Activated CD4-positive, alpha-beta T cell treated with anti-CD3 and anti-CD28 coated beads, Interleukin-2, amount 10 ng/mL, durations not matched to agents 7 days and 5 days (primary cell): ENCODE measurements at regions not wholly inside any gene's neighbourhood (a gene's known extent, or its start where the extent isn't known, plus 50 kb on each side); places are given as distances from the start of the nearest gene placed in this dataset.

ENCODE experiments used
- CTCF ChIA-PET: fragments of 350-600 bp; sonication (Branson Sonifier 250); formaldehyde crosslinking; loops from one replicate; lab custom pipeline; 2021; ENCODE audit warnings: antibody characterized with exemption; lab: Charles Lee
- POLR2A ChIA-PET: fragments of 350-600 bp; sonication (Branson Sonifier 250); formaldehyde crosslinking; loops from one replicate; lab custom pipeline; 2021; ENCODE audit warnings: antibody characterized with exemption; lab: Charles Lee
- DNase-seq: peaks from one replicate; pipeline ENCODE4 v3.0.0-alpha.2; 2020
- H3K27ac Mint-ChIP-seq: one replicate; pipeline ENCODE4 v1.8.0; 2021; ENCODE audit warnings: mild to moderate bottlenecking, moderate library complexity, mixed read lengths
- H3K27me3 Mint-ChIP-seq: one replicate; pipeline ENCODE4 v1.8.0; 2021; ENCODE audit warnings: mixed read lengths
- H3K36me3 Mint-ChIP-seq: one replicate; pipeline ENCODE4 v1.8.0; 2021; ENCODE audit warnings: low read depth, mixed read lengths
- H3K4me1 Mint-ChIP-seq: one replicate; pipeline ENCODE4 v1.8.0; 2021; ENCODE audit warnings: mixed read lengths
- H3K4me3 Mint-ChIP-seq: one replicate; pipeline ENCODE4 v1.8.0; 2021; ENCODE audit warnings: mild to moderate bottlenecking, moderate library complexity, mixed read lengths
- H3K9me3 Mint-ChIP-seq: one replicate; pipeline ENCODE4 v1.8.0; 2021; ENCODE audit warnings: mixed read lengths

DNA sequence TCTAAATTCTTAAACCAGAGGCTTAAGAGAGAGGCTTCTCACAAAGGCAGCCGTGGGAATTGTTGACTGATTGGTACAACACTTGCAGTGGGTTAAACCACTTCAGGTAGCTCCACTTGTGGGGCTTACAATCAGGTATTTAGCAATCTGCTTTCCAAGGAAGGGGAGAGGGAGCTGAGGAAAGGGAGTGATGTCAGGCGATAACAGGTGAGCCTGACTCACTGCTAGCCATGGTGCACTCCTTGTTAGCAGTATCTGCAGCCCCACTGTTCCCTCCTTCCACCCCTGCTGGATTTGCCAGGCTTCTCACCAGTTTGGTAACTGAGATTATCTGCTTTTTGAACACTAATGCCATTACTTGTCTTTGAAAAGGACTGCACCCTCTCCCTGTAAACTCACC lies 1056.7 kb upstream of the FANCL start:
- no peaks in the 10 kb centered on the region for H3K4me1 Mint-ChIP-seq
- ChIA-PET CTCF (no interaction called here), POLR2A (no interaction called here)
- no peak overlapping the region for H3K27ac Mint-ChIP-seq
- H3K27me3 Mint-ChIP-seq, result no peaks in the 10 kb centered on the region
- no peak overlapping the region for H3K4me3 Mint-ChIP-seq
- H3K36me3 Mint-ChIP-seq, result no peaks in the 10 kb centered on the region
- H3K9me3 Mint-ChIP-seq, result no peaks in the 10 kb centered on the region
- DNase-seq, result no peak

DNA sequence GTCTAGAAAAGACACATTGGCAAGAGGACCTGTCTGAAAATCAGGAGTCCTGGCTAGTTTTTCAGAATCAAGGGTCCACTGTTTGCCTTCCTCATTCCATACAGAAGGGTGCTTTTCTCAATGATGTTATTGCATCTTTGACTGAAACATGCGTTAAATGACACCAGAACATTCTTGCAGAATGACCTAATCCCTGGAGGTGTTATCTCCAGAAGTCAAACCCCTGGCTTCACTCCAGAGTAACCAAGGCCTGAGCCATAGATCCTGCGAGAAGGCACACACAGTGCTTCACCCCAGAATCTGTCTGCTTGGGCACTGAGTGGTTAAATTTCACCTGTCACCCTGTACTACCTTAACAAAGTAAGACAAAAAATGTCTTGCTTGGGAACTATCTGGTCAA lies 1055.2 kb upstream of the FANCL start:
- Mint-ChIP-seq H3K27ac (no peak overlapping the region), H3K9me3 (no peaks in the 10 kb centered on the region), H3K4me1 (no peaks in the 10 kb centered on the region), H3K27me3 (no peaks in the 10 kb centered on the region), H3K36me3 (no peaks in the 10 kb centered on the region), H3K4me3 (no peak overlapping the region)
- DNase-seq, result no peak
- ChIA-PET POLR2A (no interaction called here), CTCF (no interaction called here)

DNA sequence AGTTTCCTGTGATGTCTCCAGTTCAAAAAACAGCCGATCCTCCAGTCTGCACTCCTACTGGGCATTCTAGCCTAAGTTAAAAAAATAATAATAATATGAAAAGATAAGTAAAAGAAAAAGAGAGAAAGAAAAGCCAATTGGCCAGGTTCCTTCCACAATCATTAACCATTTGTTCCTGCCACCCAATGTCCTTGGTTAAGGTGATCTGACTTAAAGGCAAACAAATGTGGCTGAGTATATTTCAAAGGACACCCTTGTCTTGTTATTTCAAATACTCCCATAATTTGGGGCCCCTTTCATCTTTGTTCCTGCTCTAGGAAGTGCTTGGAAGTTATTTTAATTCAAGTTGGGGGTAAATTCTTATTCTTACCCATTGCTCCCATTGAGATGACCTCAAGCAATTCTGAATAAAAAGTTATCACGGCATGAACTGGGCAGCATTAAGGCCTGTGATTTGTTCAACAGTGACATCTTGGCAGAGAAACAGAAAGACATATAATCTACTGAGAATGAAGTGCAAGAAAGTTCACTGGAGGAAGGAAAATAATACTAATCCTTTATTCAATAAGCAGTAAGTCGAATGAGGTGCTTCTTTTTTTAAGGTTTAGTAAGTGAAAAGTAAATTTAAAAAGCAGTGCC lies 1054.5 kb upstream of the FANCL start:
- Mint-ChIP-seq H3K4me1 (no peaks in the 10 kb centered on the region), H3K9me3 (no peaks in the 10 kb centered on the region), H3K27me3 (no peaks in the 10 kb centered on the region), H3K36me3 (no peaks in the 10 kb centered on the region), H3K4me3 (no peak overlapping the region), H3K27ac (no peak overlapping the region)
- CTCF ChIA-PET, result no interaction called here
- POLR2A ChIA-PET, result no interaction called here
- no peak for DNase-seq

DNA sequence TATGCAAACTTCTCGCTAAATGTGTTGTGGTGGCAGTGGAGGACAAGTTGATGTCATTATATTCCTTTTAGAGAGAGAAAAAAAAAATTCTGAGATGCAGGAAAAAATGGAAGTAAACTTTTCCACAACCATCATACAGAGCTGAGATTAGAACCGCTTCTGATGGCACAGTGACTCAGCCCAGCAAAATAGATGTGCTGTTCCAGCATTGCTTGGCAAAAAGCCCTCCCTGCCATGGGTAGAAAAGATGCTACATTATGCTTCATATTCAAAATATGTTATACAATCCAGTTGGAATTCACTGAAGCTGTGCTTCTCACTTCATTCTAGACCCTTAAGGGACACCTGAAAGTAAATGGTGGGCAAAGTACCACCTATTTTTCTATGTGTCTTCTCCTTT lies 1047.6 kb upstream of the FANCL start:
- Mint-ChIP-seq H3K9me3 (no peaks in the 10 kb centered on the region), H3K27me3 (peaks cover 2% of the 10 kb centered on the region), H3K36me3 (no peaks in the 10 kb centered on the region), H3K4me1 (no peaks in the 10 kb centered on the region), H3K27ac (no peak overlapping the region), H3K4me3 (no peak overlapping the region)
- ChIA-PET POLR2A (no interaction called here), CTCF (no interaction called here)
- DNase-seq, result no peak

DNA sequence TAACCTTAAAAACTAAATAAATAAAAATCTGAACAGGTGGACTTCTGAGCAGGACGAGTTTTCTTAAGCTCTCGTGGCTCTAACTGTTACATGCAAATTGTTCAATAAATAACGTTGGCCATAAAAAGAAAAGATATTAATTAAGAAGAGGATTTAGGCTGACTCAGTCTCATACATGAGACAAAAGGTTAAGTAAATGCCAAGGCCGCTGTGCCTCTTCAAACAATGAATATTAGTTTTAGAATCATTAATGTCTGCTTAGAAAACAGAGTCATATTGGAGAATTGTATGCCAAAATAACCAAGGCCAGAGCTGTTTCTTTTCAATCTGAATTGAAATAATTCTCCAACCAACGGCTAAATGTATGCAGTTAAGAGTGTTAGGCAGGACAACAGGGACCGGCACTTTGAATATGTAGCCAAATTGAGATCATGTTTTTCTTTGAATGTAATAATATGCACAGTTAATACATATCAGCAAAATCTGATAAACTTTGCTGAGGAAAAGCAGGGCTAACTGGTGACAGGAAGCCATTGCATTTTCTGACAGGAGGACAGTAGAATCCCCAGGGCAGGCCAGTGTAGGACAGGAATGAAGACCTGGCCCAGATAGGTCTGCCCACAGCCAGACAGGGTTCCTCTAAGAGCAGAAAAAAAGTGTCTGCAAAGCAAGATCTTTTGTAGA lies 1041.4 kb upstream of the FANCL start:
- H3K9me3 Mint-ChIP-seq, result no peaks in the 10 kb centered on the region
- no peak overlapping the region for H3K27ac Mint-ChIP-seq
- no peak for DNase-seq
- POLR2A ChIA-PET, result no interaction called here
- no peaks in the 10 kb centered on the region for H3K27me3 Mint-ChIP-seq
- H3K4me3 Mint-ChIP-seq, result no peak overlapping the region
- H3K4me1 Mint-ChIP-seq, result no peaks in the 10 kb centered on the region
- H3K36me3 Mint-ChIP-seq, result no peaks in the 10 kb centered on the region
- CTCF ChIA-PET, result no interaction called here

DNA sequence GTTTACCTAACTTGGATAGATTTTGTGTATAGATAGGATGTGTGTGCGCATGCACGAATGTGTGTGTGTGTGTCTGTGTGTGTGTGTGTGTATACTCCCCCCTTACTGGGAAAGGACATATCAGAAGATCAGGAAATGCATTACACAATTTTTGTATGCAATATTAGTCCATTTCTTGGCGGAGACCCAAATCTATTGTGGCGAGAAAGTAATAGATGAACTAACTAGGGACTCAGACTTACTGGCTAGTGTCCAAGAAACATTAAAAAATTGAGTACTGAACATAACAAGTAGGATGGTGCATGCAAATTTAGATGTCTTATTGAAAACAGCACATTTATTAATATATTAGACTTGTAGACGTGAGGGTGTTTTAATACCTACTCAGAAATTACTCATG lies 1036.5 kb upstream of the FANCL start:
- Mint-ChIP-seq H3K27ac (no peak overlapping the region), H3K27me3 (no peaks in the 10 kb centered on the region), H3K4me3 (no peak overlapping the region), H3K36me3 (no peaks in the 10 kb centered on the region), H3K9me3 (no peaks in the 10 kb centered on the region), H3K4me1 (no peaks in the 10 kb centered on the region)
- POLR2A ChIA-PET, result no interaction called here
- CTCF ChIA-PET, result no interaction called here
- no peak for DNase-seq

DNA sequence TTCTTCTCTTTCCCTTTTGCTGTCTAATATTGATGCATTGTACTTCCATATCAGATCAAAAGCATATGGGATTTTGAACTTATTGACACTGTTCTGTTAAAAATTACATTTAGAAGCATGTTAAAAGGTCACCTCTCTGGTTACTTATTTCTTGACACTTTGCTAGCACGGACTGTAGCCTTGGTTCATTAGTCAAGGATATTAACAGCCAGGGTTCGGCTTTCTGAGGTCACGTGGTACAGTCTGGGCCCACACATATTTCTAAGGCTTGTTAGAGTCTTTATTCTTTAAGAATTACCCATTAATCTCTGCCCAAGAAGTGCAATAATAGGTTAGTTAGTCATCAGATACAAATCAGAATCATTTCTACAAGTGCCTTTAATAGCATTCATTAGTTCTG lies 1035.8 kb upstream of the FANCL start:
- Mint-ChIP-seq H3K4me3 (no peak overlapping the region), H3K27ac (no peak overlapping the region)

DNA sequence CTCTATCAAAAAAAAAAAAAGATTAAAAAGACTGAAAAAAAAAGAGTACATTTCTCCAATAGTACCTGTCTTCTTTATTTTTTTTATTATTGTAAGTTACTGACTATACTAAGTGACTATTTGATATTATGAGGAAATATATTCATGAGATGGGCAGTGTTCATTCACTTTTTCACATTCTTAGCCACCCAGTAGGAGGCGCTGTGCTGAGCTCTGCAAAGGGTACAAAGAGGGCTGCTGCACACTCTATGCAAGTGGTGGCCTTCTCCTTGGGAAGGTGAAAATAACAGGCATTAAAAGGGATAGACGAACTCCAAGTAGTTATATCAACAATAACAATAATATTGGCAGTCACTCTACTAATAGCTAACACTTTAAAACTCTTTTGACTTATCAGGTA lies 1034.9 kb upstream of the FANCL start:
- no peaks in the 10 kb centered on the region for H3K4me1 Mint-ChIP-seq
- no peaks in the 10 kb centered on the region for H3K36me3 Mint-ChIP-seq
- POLR2A ChIA-PET, result no interaction called here

More for the DNA sequence above, 1035.8 kb upstream of the FANCL start:
- ChIA-PET POLR2A (no interaction called here), CTCF (no interaction called here)
- Mint-ChIP-seq H3K27me3 (no peaks in the 10 kb centered on the region), H3K36me3 (no peaks in the 10 kb centered on the region), H3K9me3 (no peaks in the 10 kb centered on the region), H3K4me1 (no peaks in the 10 kb centered on the region)
- no peak for DNase-seq

DNA sequence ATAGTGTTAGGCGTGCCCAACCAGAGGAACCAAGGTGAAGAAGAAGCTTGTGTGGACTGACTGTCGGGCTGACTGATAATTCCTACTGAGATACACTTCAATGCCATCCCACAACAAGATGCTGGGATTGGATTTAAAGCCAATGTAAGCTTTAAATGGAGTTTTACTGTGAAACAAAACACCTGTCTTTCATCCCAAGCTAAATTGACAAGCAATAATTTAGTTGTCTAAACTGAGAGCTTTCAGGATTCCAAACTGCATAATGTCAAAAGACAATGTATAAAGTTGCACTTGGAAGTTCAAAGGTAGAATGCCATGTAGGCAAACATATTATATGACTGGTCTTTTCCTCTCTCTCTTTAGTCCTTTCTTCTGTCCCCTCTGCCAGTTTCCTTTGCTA lies 1025.3 kb upstream of the FANCL start:
- Mint-ChIP-seq H3K4me1 (no peaks in the 10 kb centered on the region), H3K4me3 (no peak overlapping the region), H3K27me3 (no peaks in the 10 kb centered on the region), H3K27ac (no peak overlapping the region), H3K36me3 (no peaks in the 10 kb centered on the region), H3K9me3 (no peaks in the 10 kb centered on the region)
- CTCF ChIA-PET, result no interaction called here
- POLR2A ChIA-PET, result no interaction called here
- DNase-seq, result no peak

More for the DNA sequence above, 1034.9 kb upstream of the FANCL start:
- CTCF ChIA-PET, result no interaction called here
- no peak for DNase-seq
- Mint-ChIP-seq H3K27me3 (no peaks in the 10 kb centered on the region), H3K4me3 (no peak overlapping the region), H3K27ac (no peak overlapping the region), H3K9me3 (no peaks in the 10 kb centered on the region)

DNA sequence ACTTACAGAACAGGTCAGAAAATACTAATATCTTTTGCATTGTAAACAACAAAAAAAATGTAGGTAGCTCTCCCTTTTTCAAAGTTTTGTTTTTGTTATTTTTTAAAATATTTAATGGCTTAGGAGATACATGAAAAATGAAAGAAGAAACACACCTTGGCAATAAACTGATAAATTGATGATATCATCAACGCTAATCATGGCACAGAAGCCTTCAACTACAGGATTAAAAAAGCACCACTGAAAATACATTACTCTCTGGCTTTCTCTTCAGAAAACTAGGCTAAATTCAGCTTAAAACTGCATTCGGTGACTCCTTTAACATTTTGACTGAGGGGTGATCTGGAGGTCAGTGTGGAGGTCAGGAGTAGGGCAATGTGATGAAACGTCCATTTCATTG lies 1018.8 kb upstream of the FANCL start:
- CTCF ChIA-PET, result no interaction called here
- no peak for DNase-seq
- no peaks in the 10 kb centered on the region for H3K4me1 Mint-ChIP-seq
- no peaks in the 10 kb centered on the region for H3K36me3 Mint-ChIP-seq
- no peaks in the 10 kb centered on the region for H3K9me3 Mint-ChIP-seq
- H3K27me3 Mint-ChIP-seq, result no peaks in the 10 kb centered on the region
- no peak overlapping the region for H3K4me3 Mint-ChIP-seq
- POLR2A ChIA-PET, result no interaction called here
- no peak overlapping the region for H3K27ac Mint-ChIP-seq

DNA sequence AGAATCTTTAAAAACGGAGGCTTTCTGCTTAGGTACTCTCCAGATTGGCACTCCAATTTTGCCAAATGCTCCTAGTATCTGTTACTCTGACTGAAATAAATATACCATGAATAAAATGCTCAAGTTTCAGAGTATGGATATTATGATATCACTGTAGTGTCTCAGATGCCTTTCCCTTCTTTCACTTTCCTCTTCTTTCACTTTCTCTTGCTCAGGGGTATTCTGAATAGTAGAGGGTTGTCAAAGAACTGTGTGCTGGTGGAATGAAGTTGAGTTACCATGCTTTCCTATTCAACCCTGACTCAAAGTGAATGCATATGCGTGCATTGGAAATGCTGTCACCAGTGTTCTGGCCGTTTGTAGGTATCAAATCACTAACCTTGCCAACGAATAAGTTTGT lies 1015.2 kb upstream of the FANCL start:
- H3K27me3 Mint-ChIP-seq, result no peaks in the 10 kb centered on the region
- POLR2A ChIA-PET, result no interaction called here
- no peaks in the 10 kb centered on the region for H3K9me3 Mint-ChIP-seq
- no peak overlapping the region for H3K4me3 Mint-ChIP-seq
- no peaks in the 10 kb centered on the region for H3K4me1 Mint-ChIP-seq
- CTCF ChIA-PET, result no interaction called here
- H3K36me3 Mint-ChIP-seq, result no peaks in the 10 kb centered on the region
- H3K27ac Mint-ChIP-seq, result no peak overlapping the region
- DNase-seq, result no peak

DNA sequence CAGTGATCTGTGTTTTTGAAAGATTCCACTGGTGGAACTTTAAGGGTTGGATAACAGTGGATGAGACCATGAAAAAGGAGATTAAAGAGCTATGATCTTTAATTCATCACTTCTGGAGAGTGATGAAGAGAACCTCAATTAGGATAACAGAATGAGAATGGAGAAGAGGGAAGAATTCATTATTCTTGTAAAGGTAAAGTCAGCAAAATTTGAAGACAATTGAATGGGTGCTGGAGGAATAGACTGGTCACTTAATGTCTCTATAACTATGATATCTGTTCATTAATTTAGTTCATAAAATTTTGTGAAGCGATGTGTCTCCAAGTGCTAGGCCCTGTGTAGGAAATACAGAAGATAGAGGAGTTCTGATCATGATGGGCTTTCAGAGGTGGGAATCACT lies 1013.2 kb upstream of the FANCL start:
- ChIA-PET CTCF (no interaction called here), POLR2A (no interaction called here)
- Mint-ChIP-seq H3K4me3 (no peak overlapping the region), H3K9me3 (no peaks in the 10 kb centered on the region), H3K27ac (no peak overlapping the region), H3K4me1 (no peaks in the 10 kb centered on the region), H3K36me3 (no peaks in the 10 kb centered on the region), H3K27me3 (no peaks in the 10 kb centered on the region)
- no peak for DNase-seq

DNA sequence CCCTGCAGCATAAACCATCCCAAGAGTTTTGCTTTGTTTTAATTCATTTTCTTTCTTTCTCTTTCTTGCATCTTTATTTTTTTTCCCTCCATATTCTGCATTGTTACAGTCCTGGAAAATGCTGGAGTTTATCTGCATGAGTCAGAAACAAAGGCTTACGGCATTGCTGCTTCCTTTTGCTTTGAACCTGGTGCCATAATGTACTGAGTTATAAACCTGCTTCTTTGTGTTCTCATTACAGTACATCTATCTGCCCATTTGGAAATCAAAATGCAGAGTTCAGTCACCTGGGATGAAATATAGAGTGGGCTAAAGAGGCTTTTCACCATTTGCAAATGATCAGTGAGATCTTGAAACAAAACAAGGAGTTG lies 1009.2 kb upstream of the FANCL start:
- CTCF ChIA-PET, result interaction anchor here (0.6 kb wide), 1 partner anchor 963 kb away, joined by 3 read pairs; no protein-coding TSS in a partner anchor
- H3K4me3 Mint-ChIP-seq, result no peak overlapping the region
- H3K9me3 Mint-ChIP-seq, result no peaks in the 10 kb centered on the region
- no peaks in the 10 kb centered on the region for H3K4me1 Mint-ChIP-seq
- no peaks in the 10 kb centered on the region for H3K36me3 Mint-ChIP-seq
- H3K27ac Mint-ChIP-seq, result no peak overlapping the region
- POLR2A ChIA-PET, result no interaction called here
- H3K27me3 Mint-ChIP-seq, result no peaks in the 10 kb centered on the region
- no peak for DNase-seq
